H9 (cell line): ENCODE measurements at regions not wholly inside any gene's neighbourhood (a gene's known extent, or its start where the extent isn't known, plus 50 kb on each side); places are given as distances from the start of the nearest gene placed in this dataset.

ENCODE experiments used
- DNase-seq: peaks from one replicate; pipeline ENCODE4 v3.0.0-alpha.2; 2017
- H2AFZ ChIP-seq: one replicate; pipeline ENCODE4 v1.6.1; 2013; ENCODE audit warnings: mild to moderate bottlenecking, low read length, control low read depth, moderate library complexity
- H2AK5ac ChIP-seq: 2 replicates; pipeline ENCODE4 v1.6.1; 2013; ENCODE audit warnings: low read length, control low read depth, mixed read lengths; ENCODE audit not compliant: insufficient read length
- H2BK120ac ChIP-seq: one replicate; pipeline ENCODE4 v1.6.1; 2013; ENCODE audit warnings: low read depth, mild to moderate bottlenecking, low read length, control low read depth, inconsistent platforms; ENCODE audit not compliant: poor library complexity, severe bottlenecking
- H2BK12ac ChIP-seq: 2 replicates; pipeline ENCODE4 v1.6.1; 2013; ENCODE audit warnings: low read length, control low read depth, mixed read lengths, low read depth; ENCODE audit not compliant: insufficient read length
- H2BK15ac ChIP-seq: 2 replicates; pipeline ENCODE4 v1.6.1; 2013; ENCODE audit warnings: low read depth, low read length, control low read depth
- H2BK20ac ChIP-seq: one replicate; pipeline ENCODE4 v1.6.1; 2013; ENCODE audit warnings: low read depth, mild to moderate bottlenecking, low read length, control low read depth, inconsistent platforms; ENCODE audit not compliant: poor library complexity, severe bottlenecking
- H2BK5ac ChIP-seq: 2 replicates; pipeline ENCODE4 v1.6.1; 2013; ENCODE audit warnings: low read length, control low read depth, mixed read lengths; ENCODE audit not compliant: insufficient read length
- H3K14ac ChIP-seq: 2 replicates; pipeline ENCODE4 v1.6.1; 2013; ENCODE audit warnings: low read length, control low read depth; ENCODE audit not compliant: insufficient read depth
- H3K18ac ChIP-seq: 2 replicates; pipeline ENCODE4 v1.6.1; 2013; ENCODE audit warnings: low read depth, mild to moderate bottlenecking, mixed read lengths, low read length, control low read depth; ENCODE audit not compliant: insufficient read length
- H3K23ac ChIP-seq: 2 replicates; pipeline ENCODE4 v1.6.1; 2013; ENCODE audit warnings: low read length, control low read depth, mixed read lengths, low read depth; ENCODE audit not compliant: insufficient read length
- H3K23me2 ChIP-seq: 2 replicates; pipeline ENCODE4 v1.6.1; 2013; ENCODE audit warnings: low read depth, mild to moderate bottlenecking, mixed read lengths, low read length, control low read depth; ENCODE audit not compliant: insufficient read length, poor library complexity, severe bottlenecking
- H3K27ac ChIP-seq: 2 replicates; pipeline ENCODE4 v1.5.1; 2013; ENCODE audit warnings: low read length, control low read depth, mixed read lengths, low read depth; ENCODE audit not compliant: insufficient read length
- H3K27me3 ChIP-seq: 2 replicates; pipeline ENCODE4 v1.6.1; 2013; ENCODE audit warnings: low read length, control low read depth, inconsistent platforms; ENCODE audit not compliant: insufficient read depth
- H3K4ac ChIP-seq: 2 replicates; pipeline ENCODE4 v1.6.1; 2013; ENCODE audit warnings: low read depth, mild to moderate bottlenecking, control low read depth, inconsistent platforms, low read length, moderate library complexity
- H3K4me1 ChIP-seq: 2 replicates; pipeline ENCODE4 v1.6.1; 2013; ENCODE audit warnings: low read length, control low read depth, inconsistent platforms; ENCODE audit not compliant: insufficient read depth
- H3K4me2 ChIP-seq: 2 replicates; pipeline ENCODE4 v1.6.1; 2013; ENCODE audit warnings: low read length, control low read depth, mixed read lengths; ENCODE audit not compliant: insufficient read length, insufficient read depth
- H3K56ac ChIP-seq: 2 replicates; pipeline ENCODE4 v1.6.1; 2013; ENCODE audit warnings: low read depth, mild to moderate bottlenecking, mixed read lengths, low read length, control low read depth; ENCODE audit not compliant: insufficient read length
- H3K79me1 ChIP-seq: 2 replicates; pipeline ENCODE4 v1.6.1; 2013; ENCODE audit warnings: low read depth, mild to moderate bottlenecking, moderate library complexity, low read length, control low read depth, inconsistent platforms; ENCODE audit not compliant: insufficient read depth, poor library complexity, severe bottlenecking
- H3K79me2 ChIP-seq: 2 replicates; pipeline ENCODE4 v1.6.1; 2013; ENCODE audit warnings: low read length, control low read depth, inconsistent platforms; ENCODE audit not compliant: insufficient read depth
- H3K9ac ChIP-seq: 2 replicates; pipeline ENCODE4 v1.6.1; 2013; ENCODE audit warnings: low read length, control low read depth, mixed read lengths; ENCODE audit not compliant: insufficient read length; ENCODE audit errors: extremely low read depth
- H3K9me3 ChIP-seq: one replicate; pipeline ENCODE4 v1.6.1; 2013; ENCODE audit warnings: low read depth, low read length, inconsistent platforms; ENCODE audit not compliant: control insufficient read depth
- H3T11ph ChIP-seq: one replicate; pipeline ENCODE4 v1.6.1; 2013; ENCODE audit warnings: mild to moderate bottlenecking, low read length, control low read depth, inconsistent platforms
- H4K20me1 ChIP-seq: one replicate; pipeline ENCODE4 v1.6.1; 2013; ENCODE audit not compliant: control insufficient read depth, insufficient read length, insufficient read depth
- H4K5ac ChIP-seq: 2 replicates; pipeline ENCODE4 v1.6.1; 2013; ENCODE audit warnings: low read depth, mild to moderate bottlenecking, mixed read lengths, low read length, control low read depth; ENCODE audit not compliant: insufficient read length
- H4K8ac ChIP-seq: replicated peaks from 2 replicates; pipeline ENCODE4 v1.6.1; 2013; ENCODE audit warnings: low read length, control low read depth, mixed read lengths, low read depth; ENCODE audit not compliant: insufficient read length
- H4K91ac ChIP-seq: 2 replicates; pipeline ENCODE4 v1.6.1; 2013; ENCODE audit warnings: low read depth, mild to moderate bottlenecking, moderate library complexity, mixed read lengths, low read length, control low read depth; ENCODE audit not compliant: insufficient read length
- H3K27ac Mint-ChIP-seq, 3 experiments: 2 replicates in 2 of 3; 3 replicates in 1 of 3; pipeline ENCODE4 v1.8.0; 2020 to 2021; ENCODE audit warnings: mixed read lengths in 3 of 3, mild to moderate bottlenecking in 1 of 3, moderate library complexity in 1 of 3
- H3K27me3 Mint-ChIP-seq: 2 replicates; pipeline ENCODE4 v1.8.0; 2021; ENCODE audit warnings: low read depth, mild to moderate bottlenecking, moderate library complexity, mixed read lengths
- H3K36me3 Mint-ChIP-seq, 3 experiments: 2 replicates in 2 of 3; 3 replicates in 1 of 3; pipeline ENCODE4 v1.8.0; 2020 to 2021; ENCODE audit warnings: low read depth in 3 of 3, mixed read lengths in 3 of 3; ENCODE audit not compliant: insufficient read depth in 1 of 3
- H3K4me1 Mint-ChIP-seq, 2 experiments: 2 replicates each; pipeline ENCODE4 v1.8.0; 2020; ENCODE audit warnings: mixed read lengths in 2 of 2
- H3K4me3 Mint-ChIP-seq, 2 experiments: 2 replicates in 1 of 2; 3 replicates in 1 of 2; pipeline ENCODE4 v1.8.0; 2020 to 2021; ENCODE audit warnings: mild to moderate bottlenecking in 2 of 2, mixed read lengths in 2 of 2, moderate library complexity in 1 of 2
- H3K9me3 Mint-ChIP-seq, 2 experiments: 2 replicates in 1 of 2; 3 replicates in 1 of 2; pipeline ENCODE4 v1.8.0; 2020; ENCODE audit warnings: mild to moderate bottlenecking in 2 of 2, mixed read lengths in 2 of 2, moderate library complexity in 1 of 2
- CTCF ChIP-seq: fragments of 200-600 bp; sonication (generic); conservative IDR thresholded peaks from 3 replicates; pipeline ENCODE4 v1.8.0; 2021; ENCODE audit warnings: antibody characterized with exemption, mild to moderate bottlenecking
- WGBS: extraction: QIAGEN DNeasy Blood & Tissue Kit; methylation state at CpG from one replicate; pipeline ENCODE4 v1.1.7; 2013; ENCODE audit warnings: missing lambda C conversion rate, low lambda C conversion rate, mixed read lengths; ENCODE audit not compliant: insufficient read length; ENCODE audit errors: extremely low coverage; 5-methylcytosine and 5-hydroxymethylcytosine counted together

DNA sequence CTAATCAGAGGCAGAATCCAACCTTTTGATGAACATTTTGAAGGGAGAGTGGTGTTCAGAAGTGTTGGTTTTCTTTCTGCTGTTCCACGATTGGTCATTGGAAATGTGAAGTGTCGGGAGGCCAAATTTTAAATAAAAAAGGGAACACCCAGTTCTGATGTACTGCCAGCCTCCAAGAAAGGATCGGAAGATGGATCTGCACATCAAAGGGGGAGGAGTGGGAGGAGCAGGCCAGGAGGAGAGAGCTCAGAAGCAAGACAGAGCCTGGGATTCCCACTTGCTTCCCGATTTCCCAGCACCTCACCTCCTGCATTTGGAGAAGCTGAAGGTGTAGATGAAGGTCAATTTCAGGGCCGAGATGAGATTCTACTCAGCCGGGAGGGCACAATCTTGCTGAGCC lies 55.9 kb upstream of the NAA20 start:
- Histone ChIP-seq H3K27me3 (no peaks in the 10 kb centered on the region), H3K4me2 (no peak overlapping the region), H4K20me1 (no peaks in the 10 kb centered on the region), H3K23ac (no peak overlapping the region), H4K91ac (no peak overlapping the region), H3K9ac (no peak overlapping the region), H2BK15ac (no peak overlapping the region), H2AK5ac (no peak overlapping the region), H3T11ph (no peak overlapping the region), H3K14ac (no peak overlapping the region), H2BK120ac (no peak overlapping the region), H3K18ac (no peak overlapping the region), H4K8ac (no peak overlapping the region), H3K4me1 (peaks cover 8% of the 10 kb centered on the region; the same call in 1 of the 2 replicates), H2BK20ac (no peak overlapping the region), H3K79me1 (no peaks in the 10 kb centered on the region), H3K27ac (no peak overlapping the region), H3K56ac (no peak overlapping the region), H3K9me3 (no peaks in the 10 kb centered on the region), H3K79me2 (no peaks in the 10 kb centered on the region), H2BK12ac (no peak overlapping the region), H3K4ac (no peak overlapping the region), H4K5ac (no peak overlapping the region), H3K23me2 (no peaks in the 10 kb centered on the region), H2AFZ (no peak overlapping the region), H2BK5ac (no peak overlapping the region)
- H3K4me1 Mint-ChIP-seq, result peaks cover 38 to 44% of the 10 kb centered on the region in 2 experiments
- H3K27me3 Mint-ChIP-seq, result no peaks in the 10 kb centered on the region; the same call in none of the 2 replicates
- no CpG with 5 or more reads among the region's 6 CpGs for WGBS
- H3K9me3 Mint-ChIP-seq, result no peaks in the 10 kb centered on the region; a peak in 1 of 5 replicates
- no peaks in the 10 kb centered on the region for H3K36me3 Mint-ChIP-seq
- H3K4me3 Mint-ChIP-seq, result no peak overlapping the region
- no peak for DNase-seq
- no peak for TF ChIP-seq CTCF
- no peak overlapping the region for H3K27ac Mint-ChIP-seq
